GM12878 (cell line): ENCODE measurements at regions not wholly inside any gene's neighbourhood (a gene's known extent, or its start where the extent isn't known, plus 50 kb on each side); places are given as distances from the start of the nearest gene placed in this dataset.

ENCODE experiments used
- ATAC-seq: fragments of 200-7000 bp; cut with Tn5 transposase; 3 replicates; pipeline ENCODE4 v1.9.1; 2020; ENCODE audit warnings: mild to moderate bottlenecking, moderate library complexity
- BruUV-seq: library from RNA; stranded (reverse); fragments of 400-500 nt; replicated peaks from 2 replicates; lab custom pipeline; 2021; lab: Mats Ljungman, UMichigan
- CTCF ChIA-PET: fragments of 300-600 bp; sonication (Branson Sonifier 250); formaldehyde crosslinking; extraction: SDS; loops from one replicate; lab custom pipeline; 2021; ENCODE audit warnings: inconsistent platforms; lab: Yijun Ruan, JAX
- POLR2A ChIA-PET: fragments of 350-600 bp; formaldehyde crosslinking; extraction: SDS; loops from one replicate; lab custom pipeline; 2021; ENCODE audit warnings: inconsistent platforms; lab: Charles Lee
- RAD21 ChIA-PET: fragments of 300-600 bp; sonication (Branson Sonifier 250); formaldehyde crosslinking; loops from one replicate; lab custom pipeline; 2023; ENCODE audit warnings: antibody characterized with exemption; ENCODE audit not compliant: unreplicated experiment; lab: Charles Lee
- SMC1A ChIA-PET: fragments of 300-600 bp; sonication (Branson Sonifier 250); formaldehyde crosslinking; loops from one replicate; lab custom pipeline; 2023; ENCODE audit not compliant: unreplicated experiment, uncharacterized antibody; lab: Charles Lee
- DNase-seq: peaks from one replicate; pipeline ENCODE4 v3.0.0-alpha.2; 2011; ENCODE audit warnings: low read depth, low spot score
- FAIRE-seq: peaks from 3 replicates; lab custom pipeline; 2011; peaks lifted over from hg19 to GRCh38; lab: Jason Lieb, UNC
- H2AFZ ChIP-seq: 2 replicates; pipeline ENCODE4 v1.6.0; 2011; ENCODE audit warnings: low read depth, low read length, control low read depth; ENCODE audit not compliant: control insufficient read depth
- H3K27ac ChIP-seq: 2 replicates; pipeline ENCODE4 v1.5.1; 2011; ENCODE audit warnings: control low read depth; ENCODE audit not compliant: control insufficient read depth, insufficient read depth
- H3K27me3 ChIP-seq, 2 experiments: replicated peaks in 1 of 2; 2 replicates each; pipeline versions ENCODE4 v1.6.0 to v1.6.1; 2011; ENCODE audit warnings: low read length in 1 of 2; ENCODE audit not compliant: control insufficient read depth in 2 of 2, insufficient read depth in 2 of 2
- H3K36me3 ChIP-seq, 2 experiments: 2 replicates each; pipeline ENCODE4 v1.5.1; 2011; ENCODE audit warnings: low read length in 1 of 2; ENCODE audit not compliant: control insufficient read depth in 2 of 2, insufficient read depth in 2 of 2
- H3K4me1 ChIP-seq: 2 replicates; pipeline ENCODE4 v1.6.1; 2011; ENCODE audit warnings: mild to moderate bottlenecking, low read length, moderate library complexity, mixed read lengths; ENCODE audit not compliant: control insufficient read depth, insufficient read depth
- H3K4me2 ChIP-seq: 2 replicates; pipeline ENCODE4 v1.6.0; 2011; ENCODE audit warnings: control low read depth; ENCODE audit not compliant: control insufficient read depth, insufficient read depth
- H3K4me3 ChIP-seq: fragments of 200-600 bp; sonication (generic); 2 replicates; pipeline ENCODE4 v1.5.1; 2016
- H3K79me2 ChIP-seq: 2 replicates; pipeline ENCODE4 v1.6.0; 2011; ENCODE audit warnings: low read length; ENCODE audit not compliant: control insufficient read depth, insufficient read depth
- H3K9ac ChIP-seq: 2 replicates; pipeline ENCODE4 v1.8.0; 2011; ENCODE audit warnings: low read length, control low read depth, mixed read lengths; ENCODE audit not compliant: control insufficient read depth, insufficient read depth
- H3K9me3 ChIP-seq: replicated peaks from 3 replicates; pipeline ENCODE4 v1.5.1; 2011; ENCODE audit warnings: mild to moderate bottlenecking, low read length; ENCODE audit not compliant: control insufficient read depth, insufficient read depth
- H4K20me1 ChIP-seq: 2 replicates; pipeline ENCODE4 v1.6.0; 2011; ENCODE audit not compliant: control insufficient read depth, insufficient read depth
- CBFB ChIP-seq: IDR thresholded peaks from 2 replicates; pipeline ENCODE4 v1.6.1; 2016; ENCODE audit warnings: antibody characterized with exemption, low read depth
- CBX3 ChIP-seq: fragments of 200-600 bp; sonication (generic); IDR thresholded peaks from 2 replicates; pipeline ENCODE4 v1.6.1; 2016; ENCODE audit warnings: low read depth, borderline replicate concordance
- DPF2 ChIP-seq: fragments of 450-650 bp; IDR thresholded peaks from 2 replicates; pipeline ENCODE4 v1.6.1; 2017; ENCODE audit warnings: mild to moderate bottlenecking
- ESRRA ChIP-seq: IDR thresholded peaks from 2 replicates; pipeline ENCODE4 v1.6.1; 2012; ENCODE audit warnings: mild to moderate bottlenecking, low read length, improper control_type of control experiment
- HDAC2 ChIP-seq: fragments of 200-600 bp; sonication (generic); IDR thresholded peaks from 2 replicates; pipeline ENCODE4 v1.6.1; 2017
- HSF1 ChIP-seq: fragments of 150-350 bp; IDR thresholded peaks from 2 replicates; pipeline ENCODE4 v1.6.1; 2014; ENCODE audit warnings: mild to moderate bottlenecking, low read depth, low read length
- IKZF1 ChIP-seq: fragments of 450-650 bp; conservative IDR thresholded peaks from 2 replicates; pipeline ENCODE4 v1.6.1; 2017; ENCODE audit warnings: antibody characterized with exemption, mild to moderate bottlenecking
- KDM1A ChIP-seq: fragments of 200-600 bp; sonication (generic); IDR thresholded peaks from 2 replicates; pipeline ENCODE4 v1.6.1; 2016; ENCODE audit warnings: borderline replicate concordance
- MEF2A ChIP-seq: IDR thresholded peaks from 2 replicates; pipeline ENCODE4 v1.6.1; 2011; ENCODE audit warnings: low read depth, mild to moderate bottlenecking, low read length, moderate library complexity; ENCODE audit not compliant: insufficient read depth
- MEF2B ChIP-seq: fragments of 450-650 bp; IDR thresholded peaks from 2 replicates; pipeline ENCODE4 v1.6.1; 2018; ENCODE audit warnings: mild to moderate bottlenecking, moderate library complexity; ENCODE audit not compliant: partially characterized antibody, poor library complexity, severe bottlenecking
- NFXL1 ChIP-seq: fragments of 450-650 bp; IDR thresholded peaks from 2 replicates; pipeline ENCODE4 v1.6.1; 2017; ENCODE audit warnings: antibody characterized with exemption, mild to moderate bottlenecking, borderline replicate concordance
- PML ChIP-seq: IDR thresholded peaks from 2 replicates; pipeline ENCODE4 v1.6.1; 2012; ENCODE audit warnings: low read length, inconsistent platforms
- REST ChIP-seq: IDR thresholded peaks from 2 replicates; pipeline ENCODE4 v1.6.1; 2012; ENCODE audit warnings: mild to moderate bottlenecking, low read depth, low read length
- SIX5 ChIP-seq: IDR thresholded peaks from 2 replicates; pipeline ENCODE4 v1.6.1; 2011; ENCODE audit warnings: mild to moderate bottlenecking, low read depth, low read length, moderate library complexity; ENCODE audit not compliant: severe bottlenecking
- SMARCA5 ChIP-seq: fragments of 450-650 bp; IDR thresholded peaks from 2 replicates; pipeline ENCODE4 v1.6.1; 2017; ENCODE audit warnings: mild to moderate bottlenecking
- SMC3 ChIP-seq: IDR thresholded peaks from 2 replicates; pipeline ENCODE4 v1.6.1; 2011; ENCODE audit warnings: low read length, improper control_type of control experiment, borderline replicate concordance
- YY1 ChIP-seq: IDR thresholded peaks from 2 replicates; pipeline ENCODE4 v1.6.1; 2011; ENCODE audit warnings: low read depth, mild to moderate bottlenecking, low read length
- ZNF207 ChIP-seq: fragments of 450-650 bp; IDR thresholded peaks from 2 replicates; pipeline ENCODE4 v1.6.1; 2014; ENCODE audit warnings: antibody characterized with exemption, mild to moderate bottlenecking, borderline replicate concordance
- ZSCAN29 ChIP-seq: fragments of 450-650 bp; IDR thresholded peaks from 2 replicates; pipeline ENCODE4 v1.6.1; 2017; ENCODE audit warnings: mild to moderate bottlenecking, moderate library complexity
- in situ Hi-C: fragments of 300-500 bp; cut with MboI; formaldehyde crosslinking; loops from 9 replicates; pipeline ENCODE4 v1.14.3; 2018; ENCODE audit warnings: mixed read lengths
- intact Hi-C: fragments of 100-400 bp; cut with micrococcal nuclease; formaldehyde crosslinking; loops from one replicate; pipeline ENCODE4 v1.14.2; 2022; ENCODE audit not compliant: unreplicated experiment

- SMC1A ChIA-PET, result no interaction called here
- RAD21 ChIA-PET, result no interaction called here
- H3K9ac ChIP-seq, result no peak overlapping the region
- no peaks in the 10 kb centered on the region for H3K27me3 ChIP-seq
- POLR2A ChIA-PET, result no interaction called here
- H3K4me2 ChIP-seq, result no peak overlapping the region
- FAIRE-seq, result no peak
- no peak for DNase-seq
- ATAC-seq, result no peak
- no peaks in the 10 kb centered on the region for H3K79me2 ChIP-seq
- BruUV-seq, result no TSS peak
- no peak overlapping the region for H3K4me3 ChIP-seq
- no peaks in the 10 kb centered on the region for H3K9me3 ChIP-seq
- no peak overlapping the region for H3K27ac ChIP-seq
- no peaks in the 10 kb centered on the region for H3K4me1 ChIP-seq
- CTCF ChIA-PET, result no interaction called here
- H2AFZ ChIP-seq, result no peak overlapping the region
- intact Hi-C loops, result no loop called here
- in situ Hi-C loops, result no loop called here
- H4K20me1 ChIP-seq, result no peaks in the 10 kb centered on the region
- no peaks in the 10 kb centered on the region for H3K36me3 ChIP-seq
- TF ChIP-seq SMC3 (no peak), NFXL1 (no peak), CBFB (no peak), HSF1 (no peak), SMARCA5 (no peak), REST (no peak), DPF2 (no peak), MEF2B (no peak), HDAC2 (no peak), YY1 (no peak), ESRRA (no peak), KDM1A (no peak), ZSCAN29 (no peak), CBX3 (no peak), MEF2A (no peak), PML (no peak), ZNF207 (no peak), IKZF1 (no peak), SIX5 (no peak)
- TF ChIP-seq, all 136 proteins: peak for 0
These were observed 377.2 kb upstream of the KLF4 start for GRCh38 chr9:107866711-107867311.
